Astrocyte (in vitro differentiated cells and primary cell): ENCODE measurements at regions not wholly inside any gene's neighbourhood (a gene's known extent, or its start where the extent isn't known, plus 50 kb on each side); places are given as distances from the start of the nearest gene placed in this dataset.
A peak's percentile ranks its signal among the peaks of the same experiment; 100 is the strongest.
"Not testable (repeated sequence)": the region's sequence is repeated elsewhere in the genome, so short reads cannot be mapped to it uniquely, and the experiment has no call there.

Experiments
- DNase-seq: peaks from one replicate; pipeline ENCODE4 v3.0.0-alpha.2; 2010; ENCODE audit warnings: low read depth
- FAIRE-seq: peaks from 2 replicates; lab custom pipeline; 2011; peaks lifted over from hg19 to GRCh38; lab: Jason Lieb, UNC
- H2AFZ ChIP-seq: 2 replicates; pipeline ENCODE4 v1.6.0; 2012; ENCODE audit warnings: low read depth, low read length, inconsistent platforms
- H3K27ac ChIP-seq: 2 replicates; pipeline ENCODE4 v1.5.1; 2011; ENCODE audit warnings: low read depth, low read length, inconsistent platforms
- H3K27me3 ChIP-seq: 2 replicates; pipeline ENCODE4 v1.6.0; 2011; ENCODE audit warnings: low read length, inconsistent platforms; ENCODE audit not compliant: insufficient read depth
- H3K36me3 ChIP-seq: 2 replicates; pipeline ENCODE4 v1.5.1; 2011; ENCODE audit warnings: low read length, inconsistent platforms; ENCODE audit not compliant: insufficient read depth
- H3K4me1 ChIP-seq: 2 replicates; pipeline ENCODE4 v1.5.1; 2011; ENCODE audit warnings: low read length, inconsistent platforms; ENCODE audit not compliant: insufficient read depth
- H3K4me2 ChIP-seq: 2 replicates; pipeline ENCODE4 v1.6.0; 2012; ENCODE audit warnings: low read length, inconsistent platforms
- H3K4me3 ChIP-seq: 2 replicates; pipeline ENCODE4 v1.5.1; 2011; ENCODE audit warnings: low read depth, mild to moderate bottlenecking, low read length, inconsistent platforms; ENCODE audit not compliant: insufficient read depth
- H3K79me2 ChIP-seq: 2 replicates; pipeline ENCODE4 v1.6.0; 2012; ENCODE audit warnings: mild to moderate bottlenecking, low read length, inconsistent platforms; ENCODE audit not compliant: insufficient read depth
- H3K9ac ChIP-seq: 2 replicates; pipeline ENCODE4 v1.6.0; 2012; ENCODE audit warnings: mild to moderate bottlenecking, low read length, inconsistent platforms
- H3K9me3 ChIP-seq: 2 replicates; pipeline ENCODE4 v1.5.1; 2012; ENCODE audit warnings: low read depth, mild to moderate bottlenecking, low read length, inconsistent platforms; ENCODE audit not compliant: insufficient read depth
- H4K20me1 ChIP-seq: 2 replicates; pipeline ENCODE4 v1.6.0; 2012; ENCODE audit warnings: low read length, inconsistent platforms; ENCODE audit not compliant: insufficient read depth
- H3K27ac Mint-ChIP-seq: one replicate; pipeline ENCODE4 v1.8.0; 2021; ENCODE audit warnings: mild to moderate bottlenecking, mixed read lengths; ENCODE audit not compliant: unreplicated experiment
- H3K27me3 Mint-ChIP-seq: one replicate; pipeline ENCODE4 v1.8.0; 2021; ENCODE audit warnings: low read depth, mixed read lengths; ENCODE audit not compliant: unreplicated experiment
- H3K36me3 Mint-ChIP-seq: one replicate; pipeline ENCODE4 v1.8.0; 2021; ENCODE audit warnings: low read depth, mixed read lengths; ENCODE audit not compliant: unreplicated experiment
- H3K4me1 Mint-ChIP-seq: one replicate; pipeline ENCODE4 v1.8.0; 2021; ENCODE audit warnings: low read depth, mixed read lengths; ENCODE audit not compliant: unreplicated experiment
- H3K4me3 Mint-ChIP-seq: one replicate; pipeline ENCODE4 v1.8.0; 2021; ENCODE audit warnings: mild to moderate bottlenecking, moderate library complexity, mixed read lengths; ENCODE audit not compliant: unreplicated experiment
- H3K9me3 Mint-ChIP-seq: one replicate; pipeline ENCODE4 v1.8.0; 2021; ENCODE audit warnings: mild to moderate bottlenecking, mixed read lengths; ENCODE audit not compliant: unreplicated experiment
- CTCF ChIP-seq: IDR thresholded peaks from 2 replicates; pipeline ENCODE4 v1.5.1; 2011; ENCODE audit warnings: low read depth, mild to moderate bottlenecking, inconsistent platforms, low read length, moderate library complexity; ENCODE audit not compliant: insufficient read depth
- EZH2 ChIP-seq: IDR thresholded peaks from 2 replicates; pipeline ENCODE4 v1.6.1; 2012; ENCODE audit warnings: mild to moderate bottlenecking, low read length, inconsistent platforms; ENCODE audit not compliant: insufficient read depth

GRCh38 chr4:152062936-152063620 is 302.3 kb upstream of the GATB start:
- Mint-ChIP-seq H3K4me3 (no peak overlapping the region), H3K36me3 (no peaks in the 10 kb centered on the region), H3K27me3 (peaks cover 4% of the 10 kb centered on the region), H3K27ac (no peak overlapping the region), H3K4me1 (peaks cover 13% of the 10 kb centered on the region), H3K9me3 (no peaks in the 10 kb centered on the region)
- Histone ChIP-seq H4K20me1 (no peaks in the 10 kb centered on the region), H3K27me3 (peaks cover 2% of the 10 kb centered on the region), H3K4me2 (no peak overlapping the region), H3K9ac (no peak overlapping the region), H3K27ac (no peak overlapping the region), H3K36me3 (no peaks in the 10 kb centered on the region), H3K9me3 (no peaks in the 10 kb centered on the region), H3K79me2 (no peaks in the 10 kb centered on the region), H3K4me1 (no peaks in the 10 kb centered on the region), H2AFZ (no peak overlapping the region), H3K4me3 (no peak overlapping the region)
- no peak for FAIRE-seq
- no peak for DNase-seq
- TF ChIP-seq CTCF (no peak), EZH2 (no peak)

DNA sequence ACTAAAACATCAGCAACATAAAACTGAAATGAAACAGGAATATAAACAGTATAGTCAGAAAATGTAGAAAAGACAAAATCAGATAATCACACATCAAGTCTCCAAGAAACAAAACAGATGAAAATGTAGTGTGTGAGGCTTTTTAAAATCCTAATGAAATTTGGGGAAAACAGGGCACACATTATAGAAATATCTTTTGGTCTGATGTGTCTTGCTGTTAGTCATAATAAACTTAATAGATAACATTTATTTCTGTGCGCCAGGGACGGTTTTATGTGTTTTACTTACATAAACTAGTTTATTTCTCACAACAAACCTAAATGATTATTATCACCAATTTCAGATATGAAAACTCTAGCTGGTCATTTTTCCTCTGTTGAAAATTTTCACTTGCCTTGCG is 293.9 kb upstream of the GATB start:
- peaks cover 7% of the 10 kb centered on the region for H3K27me3 Mint-ChIP-seq
- no peaks in the 10 kb centered on the region for H3K36me3 ChIP-seq
- no peak for DNase-seq
- no peaks in the 10 kb centered on the region for H4K20me1 ChIP-seq
- FAIRE-seq, result no peak
- H3K27me3 ChIP-seq, result no peaks in the 10 kb centered on the region
- no peak overlapping the region for H3K27ac ChIP-seq
- peaks cover 15% of the 10 kb centered on the region for H3K9me3 Mint-ChIP-seq
- H3K27ac Mint-ChIP-seq, result no peak overlapping the region
- no peak overlapping the region for H3K4me3 Mint-ChIP-seq
- H3K4me3 ChIP-seq, result no peak overlapping the region
- H3K9ac ChIP-seq, result no peak overlapping the region
- peaks cover 3% of the 10 kb centered on the region for H3K36me3 Mint-ChIP-seq
- peaks cover 3% of the 10 kb centered on the region for H3K9me3 ChIP-seq
- peaks cover 12% of the 10 kb centered on the region for H3K4me1 Mint-ChIP-seq
- peaks cover 12% of the 10 kb centered on the region for H3K4me1 ChIP-seq
- TF ChIP-seq CTCF (no peak), EZH2 (no peak)
- H3K4me2 ChIP-seq, result no peak overlapping the region
- no peaks in the 10 kb centered on the region for H3K79me2 ChIP-seq
- H2AFZ ChIP-seq, result no peak overlapping the region

DNA sequence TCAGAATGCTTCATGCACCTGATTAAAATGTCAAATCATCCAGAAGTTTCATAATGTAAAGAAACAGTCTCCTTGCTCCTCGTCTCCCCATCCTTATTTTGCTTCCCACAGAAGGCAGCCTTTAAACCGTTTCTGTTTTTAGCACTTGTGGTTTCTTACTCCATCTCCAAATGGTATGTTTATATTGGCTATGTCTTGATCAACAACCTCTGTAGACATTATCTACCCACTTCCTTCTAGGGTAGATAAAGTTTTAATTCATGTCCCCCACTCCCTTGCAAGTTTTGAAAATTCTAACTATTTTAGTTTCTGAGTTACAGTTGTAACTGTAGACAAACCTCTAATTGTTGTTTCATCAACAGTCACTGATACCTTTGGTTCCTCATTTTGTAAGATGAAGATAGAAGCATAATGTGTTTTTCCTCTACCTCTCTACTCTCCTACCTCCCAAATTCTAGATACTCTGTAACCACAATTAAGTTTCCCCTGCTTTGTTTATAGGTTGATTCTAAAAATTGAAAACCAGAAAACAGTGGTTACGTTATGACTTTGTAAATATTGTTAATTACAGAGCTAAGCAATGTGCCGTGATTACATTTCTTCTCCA is 291.7 kb upstream of the GATB start:
- peaks cover 12% of the 10 kb centered on the region for H3K4me1 Mint-ChIP-seq
- H3K4me3 Mint-ChIP-seq, result no peak overlapping the region
- H3K36me3 Mint-ChIP-seq, result peaks cover 3% of the 10 kb centered on the region
- no peak overlapping the region for H3K27ac Mint-ChIP-seq
- H3K9me3 ChIP-seq, result peaks cover 3% of the 10 kb centered on the region
- TF ChIP-seq EZH2, result no peak
- TF ChIP-seq CTCF, result no peak
- no peak overlapping the region for H3K27ac ChIP-seq
- no peak overlapping the region for H2AFZ ChIP-seq
- no peaks in the 10 kb centered on the region for H3K79me2 ChIP-seq
- H3K36me3 ChIP-seq, result no peaks in the 10 kb centered on the region
- peaks cover 11% of the 10 kb centered on the region for H3K9me3 Mint-ChIP-seq
- H3K27me3 ChIP-seq, result no peaks in the 10 kb centered on the region
- H3K4me3 ChIP-seq, result no peak overlapping the region
- no peak overlapping the region for H3K9ac ChIP-seq
- H3K4me2 ChIP-seq, result peak overlapping the region; percentile 39
- peaks cover 12% of the 10 kb centered on the region for H3K4me1 ChIP-seq
- FAIRE-seq, result no peak
- H4K20me1 ChIP-seq, result no peaks in the 10 kb centered on the region
- DNase-seq, result peak; percentile 80
- peaks cover 7% of the 10 kb centered on the region for H3K27me3 Mint-ChIP-seq

- not testable (repeated sequence) for H3K36me3 Mint-ChIP-seq, H3K4me3 Mint-ChIP-seq, H3K27me3 ChIP-seq, H3K27ac Mint-ChIP-seq, H3K4me3 ChIP-seq, DNase-seq, H3K27ac ChIP-seq, H3K79me2 ChIP-seq, FAIRE-seq, H3K9ac ChIP-seq, H3K27me3 Mint-ChIP-seq, H3K4me2 ChIP-seq, H2AFZ ChIP-seq, H3K9me3 Mint-ChIP-seq, H3K9me3 ChIP-seq, H3K36me3 ChIP-seq, H4K20me1 ChIP-seq
- H3K4me1 Mint-ChIP-seq, result peaks cover 14% of the 10 kb centered on the region
- H3K4me1 ChIP-seq, result peaks cover 12% of the 10 kb centered on the region
These were observed 290.5 kb upstream of the GATB start for GRCh38 chr4:152051332-152051731.
